ENCODE measurements at regions not wholly inside any gene's neighbourhood (a gene's known extent, or its start where the extent isn't known, plus 50 kb on each side); places are given as distances from the start of the nearest gene placed in this dataset.
A peak's percentile ranks its signal among the peaks of the same experiment; 100 is the strongest.

- DNase-seq (ENCODE audit: low read depth in 3 of 3): peak; percentile 53 to 58 (median 56)
Observed at GRCh38 chr11:76721755-76722677, 51.5 kb upstream of the LRRC32 start.

DNA sequence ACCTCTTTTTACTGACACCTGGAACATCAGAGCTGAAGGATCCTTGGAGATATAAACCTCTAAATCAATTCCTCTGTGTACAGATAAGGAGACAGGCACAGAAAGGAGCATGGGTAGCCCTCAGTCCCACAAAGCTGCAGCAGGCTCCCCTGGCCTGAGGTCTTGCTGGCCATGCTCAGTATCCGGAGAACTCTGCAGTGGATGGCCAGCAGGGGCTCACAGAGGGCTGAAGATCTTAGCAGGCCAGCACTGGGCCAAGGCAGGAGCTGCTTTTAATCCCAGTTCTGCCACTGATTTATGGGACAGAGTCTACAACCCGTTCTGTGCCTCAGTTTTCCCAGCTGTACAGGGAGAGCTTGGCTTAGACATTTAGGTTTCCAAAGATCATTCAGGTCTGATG lies 52.6 kb upstream of the LRRC32 start:
- DNase-seq (ENCODE audit: low read depth in 3 of 3): no peak

DNA sequence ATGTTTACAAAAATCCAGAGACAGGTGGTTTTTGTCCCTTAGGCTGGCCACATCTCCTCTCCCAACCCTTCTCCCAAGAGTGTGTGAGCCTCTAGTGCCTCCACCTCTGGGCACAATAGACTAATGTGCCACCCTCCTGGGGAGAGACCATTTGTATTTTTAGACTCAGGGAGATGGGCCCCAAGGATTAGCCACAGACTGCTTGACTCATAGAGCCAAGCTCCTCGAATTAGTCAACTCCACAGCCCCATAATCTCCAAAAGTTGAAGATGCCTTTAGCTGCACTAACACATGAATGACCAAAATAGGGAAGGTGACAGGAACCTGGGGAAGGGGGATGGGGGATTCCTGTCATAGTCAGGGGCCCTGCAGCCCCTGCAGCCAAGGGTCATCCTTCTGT lies 53.0 kb upstream of the LRRC32 start:
- no peak for DNase-seq (ENCODE audit: low read depth in 3 of 3)

DNA sequence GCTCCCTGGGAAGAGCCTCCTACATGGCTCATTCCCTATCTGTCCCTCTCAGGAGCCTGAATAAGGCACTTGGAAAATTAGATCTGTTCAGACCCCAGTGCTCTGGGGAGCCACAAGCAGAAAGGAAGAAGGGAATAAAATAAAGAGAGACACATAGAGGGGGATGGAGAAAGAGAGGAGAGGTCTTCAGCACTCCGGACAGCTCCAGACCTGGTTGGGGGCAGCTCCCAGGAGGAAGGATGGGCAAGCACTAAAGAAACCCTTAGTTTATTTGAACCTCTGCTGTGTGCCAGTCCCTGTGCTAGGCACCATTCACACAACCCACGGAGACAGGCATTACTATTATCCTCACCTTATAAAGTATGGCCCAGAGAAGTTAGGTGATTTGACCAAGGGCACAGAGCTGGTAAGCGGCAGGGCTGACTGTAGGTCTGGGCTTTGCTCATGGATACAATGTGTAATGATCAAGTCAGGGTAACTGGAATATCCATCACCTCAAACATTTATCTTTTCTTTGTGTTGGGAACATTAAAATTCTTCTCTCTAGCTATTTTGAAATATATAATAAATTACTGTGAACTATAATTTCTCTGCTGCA lies 53.7 kb upstream of the LRRC32 start:
- DNase-seq (ENCODE audit: low read depth in 3 of 3): no peak

- no peak for DNase-seq (ENCODE audit: low read depth in 3 of 3)
Observed at GRCh38 chr11:76728227-76728626, 54.9 kb upstream of the TSKU start.

DNA sequence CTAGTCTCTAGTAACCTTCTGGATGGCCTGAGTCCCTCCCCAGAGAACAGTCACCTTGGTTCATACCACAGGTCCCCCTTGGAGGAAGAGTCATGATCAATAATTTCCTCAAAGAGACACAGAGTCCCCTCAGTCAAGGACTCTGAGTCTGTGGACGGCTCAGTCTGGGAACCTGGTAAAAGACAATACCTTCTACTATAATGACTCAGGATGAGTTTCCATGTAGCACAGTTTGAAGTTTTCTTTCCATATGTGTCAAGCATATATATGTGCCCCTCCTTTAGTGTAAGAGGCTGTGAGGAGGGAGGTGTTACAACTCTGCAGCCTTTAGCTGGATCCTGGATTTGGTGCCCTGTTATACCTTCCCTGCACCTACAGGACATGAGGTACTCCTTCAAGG lies 54.4 kb upstream of the TSKU start:
- DNase-seq (ENCODE audit: low read depth in 3 of 3): no peak

GRCh38 chr11:76729214-76729613 lies 53.9 kb upstream of the TSKU start:
- no peak for DNase-seq (ENCODE audit: low read depth in 3 of 3)

- DNase-seq (ENCODE audit: low read depth in 3 of 3): no peak
Observed at GRCh38 chr11:76730887-76731565, 52.1 kb upstream of the TSKU start.

DNA sequence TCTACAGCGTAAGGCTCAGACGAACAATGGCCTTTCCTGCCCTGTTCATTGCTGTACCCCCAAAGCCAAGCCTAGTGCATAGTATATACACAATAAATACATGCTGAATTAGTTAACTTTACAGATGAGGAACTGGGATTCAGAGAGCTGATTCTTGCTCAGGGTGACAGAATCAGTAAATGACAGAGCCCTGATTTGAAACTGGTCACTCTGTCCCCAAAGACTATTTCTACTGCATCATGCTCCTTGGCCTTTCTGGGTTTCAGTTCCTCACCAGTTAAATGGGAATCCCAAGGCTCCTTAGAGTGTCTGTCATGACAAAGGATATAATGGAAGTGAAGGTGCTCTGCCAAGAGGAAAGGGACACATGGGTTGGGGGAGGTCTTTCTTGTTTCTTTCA lies 50.5 kb upstream of the TSKU start:
- DNase-seq (ENCODE audit: low read depth in 3 of 3): no peak
